ENCODE measurements at regions not wholly inside any gene's neighbourhood (a gene's known extent, or its start where the extent isn't known, plus 50 kb on each side); places are given as distances from the start of the nearest gene placed in this dataset.

DNA sequence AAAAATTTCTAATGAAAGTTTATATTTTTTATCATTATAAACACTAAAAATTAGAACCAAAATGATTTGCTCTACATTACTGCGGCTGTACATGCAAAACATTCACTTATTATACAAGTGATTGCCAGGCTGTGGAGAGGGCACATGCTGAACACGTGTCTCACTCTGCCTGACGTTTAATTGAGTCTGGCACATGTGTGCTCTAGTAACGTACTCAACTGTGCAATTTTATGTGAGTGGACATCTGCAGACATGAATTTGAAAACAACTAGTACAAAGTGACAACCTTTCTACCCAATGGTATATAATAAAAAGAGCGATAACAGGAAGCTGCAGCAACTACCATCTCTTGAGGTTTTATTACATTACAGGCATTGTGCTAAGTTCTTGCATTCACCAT, 341.4 kb downstream of the KLF12 start:
- no peak overlapping the region for H3K27ac ChIP-seq
- no peak for TF ChIP-seq CTCF (conservative IDR thresholded peaks at IDR 0.05)

DNA sequence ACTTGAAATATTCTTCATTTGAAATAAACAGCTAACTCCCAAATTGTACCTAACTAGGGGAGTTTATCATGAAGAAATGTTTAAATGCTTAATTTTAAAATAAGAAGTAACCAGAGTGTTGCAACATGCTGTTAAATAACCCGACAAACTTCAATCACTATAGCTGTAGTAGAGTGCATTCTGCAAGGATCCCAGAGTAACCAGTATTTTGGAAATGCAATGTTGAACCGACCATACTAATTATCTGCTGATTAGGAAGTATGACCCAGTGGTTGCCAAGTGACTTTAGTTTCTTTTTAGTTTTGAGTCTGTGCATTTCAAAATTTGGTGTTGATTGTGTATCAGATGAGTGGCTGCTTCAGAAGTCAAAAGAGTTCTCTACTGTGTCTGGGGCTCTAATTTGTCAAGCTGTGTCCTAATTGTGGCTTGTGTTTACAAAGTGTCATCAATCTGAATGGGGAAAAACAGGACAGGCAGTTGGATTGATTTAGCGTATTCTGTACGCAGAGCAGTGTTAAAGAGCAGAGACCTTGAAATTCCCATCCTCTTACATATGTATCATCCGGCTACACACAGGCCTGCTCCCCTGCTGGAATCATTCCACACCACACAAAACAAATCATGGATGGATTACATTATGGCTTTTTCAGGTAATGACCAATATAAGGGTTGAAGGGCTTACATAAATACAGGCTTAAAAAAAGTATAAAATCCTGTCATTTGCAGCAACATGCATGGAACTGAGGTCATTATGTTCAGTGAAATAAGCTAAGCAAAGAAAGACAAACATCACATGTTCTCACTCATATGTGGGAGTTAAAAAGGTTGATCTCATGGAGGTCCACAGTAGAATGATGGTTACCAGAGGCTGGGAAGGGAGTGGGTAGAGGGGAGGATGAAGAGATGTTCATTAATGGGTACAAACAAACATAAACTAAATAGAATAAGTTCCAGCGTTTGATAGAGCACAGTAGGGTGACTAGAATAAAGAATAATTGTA, 351.5 kb downstream of the KLF12 start:
- no peak overlapping the region for H3K27ac ChIP-seq

DNA sequence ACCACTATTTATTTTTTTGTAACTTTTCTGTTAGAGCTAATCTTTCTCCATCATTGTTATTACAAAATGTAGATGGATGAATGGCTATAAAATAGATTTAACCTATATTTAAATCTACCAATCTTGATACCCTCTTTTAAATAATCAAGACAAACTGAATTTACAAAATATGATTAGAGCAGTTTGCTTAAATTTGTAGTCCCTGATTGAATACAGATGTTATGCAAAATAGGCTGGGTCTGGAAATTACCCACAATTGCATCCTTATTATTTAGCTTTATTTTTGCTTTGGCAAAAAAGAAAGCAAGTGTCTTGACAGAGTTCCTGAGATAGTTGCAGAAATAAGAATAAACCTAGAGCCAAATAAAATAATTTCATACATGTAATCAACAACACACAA, 352.8 kb downstream of the KLF12 start:
- no peak for TF ChIP-seq CTCF (conservative IDR thresholded peaks at IDR 0.05)
- no peak overlapping the region for H3K27ac ChIP-seq

More for the DNA sequence above, 351.5 kb downstream of the KLF12 start:
- TF ChIP-seq CTCF (conservative IDR thresholded peaks at IDR 0.05): no peak

- TF ChIP-seq CTCF (conservative IDR thresholded peaks at IDR 0.05): no peak
- no peak overlapping the region for H3K27ac ChIP-seq
These were observed 354.3 kb downstream of the KLF12 start for GRCh38 chr13:73779881-73780280.

GRCh38 chr13:73778242-73778864, 355.9 kb downstream of the KLF12 start:
- no peak for TF ChIP-seq CTCF (conservative IDR thresholded peaks at IDR 0.05)
- no peak overlapping the region for H3K27ac ChIP-seq

GRCh38 chr13:73777134-73777533, 357.1 kb downstream of the KLF12 start:
- H3K27ac ChIP-seq: no peak overlapping the region
- TF ChIP-seq CTCF (conservative IDR thresholded peaks at IDR 0.05): no peak

GRCh38 chr13:73776151-73776785, 357.9 kb downstream of the KLF12 start:
- no peak overlapping the region for H3K27ac ChIP-seq
- TF ChIP-seq CTCF (conservative IDR thresholded peaks at IDR 0.05): no peak
